Colonic mucosa (tissue), 4 donors: ENCODE measurements at regions not wholly inside any gene's neighbourhood (a gene's known extent, or its start where the extent isn't known, plus 50 kb on each side); places are given as distances from the start of the nearest gene placed in this dataset.

Experiments used
- DNase-seq: peaks from one replicate; pipeline ENCODE4 v3.0.0-alpha.2; 2020
- H3K27ac ChIP-seq: fragments of 200-600 bp; one replicate; pipeline ENCODE4 v1.8.0; 2021
- H3K27me3 ChIP-seq: fragments of 200-600 bp; one replicate; pipeline ENCODE4 v1.8.0; 2021
- H3K36me3 ChIP-seq: fragments of 200-600 bp; one replicate; pipeline ENCODE4 v1.8.0; 2021
- H3K4me1 ChIP-seq: fragments of 200-600 bp; one replicate; pipeline ENCODE4 v1.8.0; 2021; ENCODE audit warnings: mild to moderate bottlenecking
- H3K4me3 ChIP-seq: fragments of 200-600 bp; one replicate; pipeline ENCODE4 v1.8.0; 2021
- H3K9ac ChIP-seq, 2 donors: one replicate each; pipeline ENCODE4 v1.7.0; 2013; ENCODE audit warnings: control low read depth in 2 of 2, low read depth in 2 of 2, low read length in 2 of 2
- H3K9me3 ChIP-seq: fragments of 200-600 bp; one replicate; pipeline ENCODE4 v1.8.0; 2021
- CTCF ChIP-seq: fragments of 200-600 bp; IDR thresholded peaks from one replicate; pipeline ENCODE4 v1.8.0; 2022; ENCODE audit warnings: antibody characterized with exemption, mild to moderate bottlenecking
- intact Hi-C: fragments of 100-400 bp; cut with DNase I; formaldehyde crosslinking; loops from one replicate; pipeline ENCODE4 v1.14.1; 2022
- donor health status: healthy.
- donor health status: DM: no; HTN: no; CAD: no.
- donor health status: DM: no; HTN: no; CAD: no.

DNA sequence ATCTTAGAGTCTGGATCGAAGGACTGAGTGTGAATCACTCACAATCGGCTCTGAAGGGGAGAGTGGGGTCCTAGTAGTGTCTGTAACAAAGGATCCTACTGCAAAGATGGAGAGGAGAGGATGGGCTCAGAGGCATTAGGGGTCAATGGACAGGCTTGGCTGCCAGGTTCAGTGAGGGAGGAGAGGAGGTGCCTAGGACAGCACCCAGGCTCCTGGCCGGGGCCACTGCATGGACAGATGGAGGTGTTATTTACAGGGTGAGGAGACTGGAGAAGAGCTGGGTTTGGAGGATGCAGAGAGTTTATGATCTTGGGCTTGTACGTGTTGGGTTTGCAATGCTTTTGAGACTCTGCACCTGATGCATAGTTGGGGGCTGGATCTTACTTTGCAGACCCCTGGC lies 658.9 kb downstream of the PTPRU start:
- Histone ChIP-seq H3K4me3 (no peak overlapping the region), H3K9me3 (no peaks in the 10 kb centered on the region), H3K4me1 (no peaks in the 10 kb centered on the region), H3K27me3 (no peaks in the 10 kb centered on the region), H3K36me3 (no peaks in the 10 kb centered on the region), H3K9ac (no peak overlapping the region), H3K27ac (no peak overlapping the region)
- TF ChIP-seq CTCF = no peak
- no peak for DNase-seq
- intact Hi-C loops = no loop called here

- Histone ChIP-seq H3K27me3 (no peaks in the 10 kb centered on the region), H3K4me1 (no peaks in the 10 kb centered on the region), H3K36me3 (no peaks in the 10 kb centered on the region), H3K9ac (no peak overlapping the region), H3K27ac (no peak overlapping the region), H3K4me3 (no peak overlapping the region), H3K9me3 (no peaks in the 10 kb centered on the region)
- no peak for DNase-seq
- TF ChIP-seq CTCF = no peak
- intact Hi-C loops = no loop called here
Observed at GRCh38 chr1:29894311-29894710, 658.0 kb downstream of the PTPRU start.

DNA sequence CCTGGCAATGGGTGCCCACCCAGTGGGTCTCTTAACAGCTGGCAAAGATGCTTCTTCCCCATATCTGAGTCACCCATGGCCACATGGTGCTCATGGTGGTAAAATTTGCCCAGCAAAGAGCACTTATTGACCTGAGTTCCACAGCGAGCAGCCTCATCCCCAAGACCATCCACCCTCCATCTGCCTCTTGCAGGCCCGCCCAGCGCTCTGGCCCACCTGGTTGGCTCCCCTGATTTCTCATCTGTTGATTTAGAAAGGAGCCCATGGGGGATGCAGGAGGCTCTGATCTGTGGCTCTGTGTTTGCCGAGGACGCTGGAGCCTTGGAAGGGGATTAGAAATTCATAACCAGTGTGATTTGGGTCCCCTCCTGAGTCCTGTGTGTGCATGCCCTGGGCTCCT lies 657.5 kb downstream of the PTPRU start:
- TF ChIP-seq CTCF = no peak
- H3K9me3 ChIP-seq = no peaks in the 10 kb centered on the region
- intact Hi-C loops = no loop called here
- no peak for DNase-seq
- no peak overlapping the region for H3K4me3 ChIP-seq
- no peak overlapping the region for H3K9ac ChIP-seq
- no peaks in the 10 kb centered on the region for H3K27me3 ChIP-seq
- no peaks in the 10 kb centered on the region for H3K36me3 ChIP-seq
- H3K27ac ChIP-seq = no peak overlapping the region
- no peaks in the 10 kb centered on the region for H3K4me1 ChIP-seq

GRCh38 chr1:29893046-29893723 lies 656.9 kb downstream of the PTPRU start:
- H3K9me3 ChIP-seq = no peaks in the 10 kb centered on the region
- TF ChIP-seq CTCF = no peak
- H3K27ac ChIP-seq = no peak overlapping the region
- no peaks in the 10 kb centered on the region for H3K4me1 ChIP-seq
- no peaks in the 10 kb centered on the region for H3K36me3 ChIP-seq
- H3K4me3 ChIP-seq = no peak overlapping the region
- intact Hi-C loops = no loop called here
- H3K9ac ChIP-seq = no peak overlapping the region
- no peaks in the 10 kb centered on the region for H3K27me3 ChIP-seq
- DNase-seq = no peak

DNA sequence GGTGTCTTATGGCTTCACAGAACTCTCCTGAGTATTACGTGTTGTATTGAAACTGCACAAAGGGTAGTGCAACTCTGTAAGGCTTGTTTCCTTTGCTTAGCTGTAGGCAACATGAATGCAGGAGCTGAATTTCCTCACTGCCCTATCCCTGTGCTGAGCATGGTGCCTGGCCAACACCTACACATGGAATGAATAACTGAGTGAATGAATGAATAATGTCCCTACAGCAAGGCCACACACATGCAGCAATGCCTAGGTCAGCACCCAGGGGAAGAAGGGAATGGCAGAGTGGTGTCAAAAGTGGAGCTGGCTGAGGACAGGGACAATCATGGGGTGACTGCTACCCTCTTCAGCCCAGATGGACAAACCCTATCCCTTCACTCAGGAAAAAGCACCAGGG lies 655.9 kb downstream of the PTPRU start:
- TF ChIP-seq CTCF = no peak
- Histone ChIP-seq H3K4me3 (no peak overlapping the region), H3K9ac (no peak overlapping the region), H3K27me3 (no peaks in the 10 kb centered on the region), H3K27ac (no peak overlapping the region), H3K36me3 (no peaks in the 10 kb centered on the region), H3K4me1 (no peaks in the 10 kb centered on the region), H3K9me3 (no peaks in the 10 kb centered on the region)
- intact Hi-C loops = no loop called here
- DNase-seq = no peak
